Fibroblast of skin of right biceps (primary cell): ENCODE measurements at regions not wholly inside any gene's neighbourhood (a gene's known extent, or its start where the extent isn't known, plus 50 kb on each side); places are given as distances from the start of the nearest gene placed in this dataset.
A peak's percentile ranks its signal among the peaks of the same experiment; 100 is the strongest.

Source experiments
- DNase-seq: peaks from one replicate; pipeline ENCODE4 v3.0.0-alpha.2; 2013

- DNase-seq = peak; percentile 69
Measured at GRCh38 chr11:106344394-106344793, 266.9 kb downstream of the AASDHPPT start.

GRCh38 chr11:106344966-106345365, 267.5 kb downstream of the AASDHPPT start:
- DNase-seq = no peak

- no peak for DNase-seq
Measured at GRCh38 chr11:106353031-106353430, 275.6 kb downstream of the AASDHPPT start.

GRCh38 chr11:106369224-106369623, 291.8 kb downstream of the AASDHPPT start:
- DNase-seq = no peak

- no peak for DNase-seq
Measured at GRCh38 chr11:106378513-106379179, 301.2 kb downstream of the AASDHPPT start.

GRCh38 chr11:106379265-106379664, 301.8 kb downstream of the AASDHPPT start:
- DNase-seq = no peak

GRCh38 chr11:106379712-106380111, 302.2 kb downstream of the AASDHPPT start:
- DNase-seq = no peak

- no peak for DNase-seq
Measured at GRCh38 chr11:106381895-106382294, 304.4 kb downstream of the AASDHPPT start.

- no peak for DNase-seq
Measured at GRCh38 chr11:106384429-106384828, 307.0 kb downstream of the AASDHPPT start.

- DNase-seq = no peak
Measured at GRCh38 chr11:106386519-106386918, 309.1 kb downstream of the AASDHPPT start.

GRCh38 chr11:106389101-106389500, 311.6 kb downstream of the AASDHPPT start:
- DNase-seq = peak; percentile 83

GRCh38 chr11:106390078-106390477, 312.6 kb downstream of the AASDHPPT start:
- no peak for DNase-seq

GRCh38 chr11:106391771-106392420, 314.4 kb downstream of the AASDHPPT start:
- DNase-seq = peak; percentile 87

GRCh38 chr11:106395716-106396349, 318.4 kb downstream of the AASDHPPT start:
- no peak for DNase-seq

GRCh38 chr11:106397787-106398501, 320.5 kb downstream of the AASDHPPT start:
- peak; percentile 28 for DNase-seq

GRCh38 chr11:106398502-106399075, 321.1 kb downstream of the AASDHPPT start:
- peak; percentile 64 for DNase-seq

GRCh38 chr11:106399076-106399511, 321.6 kb downstream of the AASDHPPT start:
- peak; percentile 100 for DNase-seq

- DNase-seq = no peak
Measured at GRCh38 chr11:106399624-106400023, 322.2 kb downstream of the AASDHPPT start.

GRCh38 chr11:106400949-106401570, 323.6 kb downstream of the AASDHPPT start:
- peak; percentile 51 for DNase-seq

- no peak for DNase-seq
Measured at GRCh38 chr11:106403751-106404150, 326.3 kb downstream of the AASDHPPT start.

- DNase-seq = no peak
Measured at GRCh38 chr11:106409222-106409621, 331.8 kb downstream of the AASDHPPT start.

- DNase-seq = no peak
Measured at GRCh38 chr11:106409671-106410070, 332.2 kb downstream of the AASDHPPT start.

GRCh38 chr11:106410902-106411301, 333.4 kb downstream of the AASDHPPT start:
- DNase-seq = no peak
